GM04504 (cell line): ENCODE measurements at regions not wholly inside any gene's neighbourhood (a gene's known extent, or its start where the extent isn't known, plus 50 kb on each side); places are given as distances from the start of the nearest gene placed in this dataset.
"Not testable (repeated sequence)": the region's sequence is repeated elsewhere in the genome, so short reads cannot be mapped to it uniquely, and the experiment has no call there.

Experiments
- DNase-seq: peaks from one replicate; pipeline ENCODE4 v3.0.0-alpha.2; 2012; ENCODE audit warnings: low read depth

GRCh38 chr1:244322791-244323521 lies 128.8 kb downstream of the ADSS2 start:
- peak; percentile 90 for DNase-seq

- no peak for DNase-seq
These were observed 127.4 kb downstream of the ADSS2 start for GRCh38 chr1:244324176-244324883.

GRCh38 chr1:244325056-244325758 lies 126.5 kb downstream of the ADSS2 start:
- DNase-seq = no peak

- DNase-seq = no peak
These were observed 125.0 kb downstream of the ADSS2 start for GRCh38 chr1:244326757-244327156.

- DNase-seq = no peak
These were observed 124.2 kb downstream of the ADSS2 start for GRCh38 chr1:244327533-244327932.

GRCh38 chr1:244328476-244328875 lies 123.2 kb downstream of the ADSS2 start:
- no peak for DNase-seq

GRCh38 chr1:244329591-244330317 lies 122.0 kb downstream of the ADSS2 start:
- no peak for DNase-seq

GRCh38 chr1:244330318-244330625 lies 121.4 kb downstream of the ADSS2 start:
- no peak for DNase-seq

GRCh38 chr1:244332761-244333160 lies 118.9 kb downstream of the ADSS2 start:
- DNase-seq = not testable (repeated sequence)

GRCh38 chr1:244334315-244334714 lies 117.4 kb downstream of the ADSS2 start:
- DNase-seq = not testable (repeated sequence)

GRCh38 chr1:244334842-244335241 lies 116.9 kb downstream of the ADSS2 start:
- DNase-seq = not testable (repeated sequence)

- no peak for DNase-seq
These were observed 116.3 kb downstream of the ADSS2 start for GRCh38 chr1:244335456-244335855.

GRCh38 chr1:244336232-244336899 lies 115.3 kb downstream of the ADSS2 start:
- DNase-seq = no peak

GRCh38 chr1:244337839-244338238 lies 113.9 kb downstream of the ADSS2 start:
- DNase-seq = no peak

- DNase-seq = no peak
These were observed 112.5 kb downstream of the ADSS2 start for GRCh38 chr1:244339073-244339692.

GRCh38 chr1:244339776-244340175 lies 111.9 kb downstream of the ADSS2 start:
- no peak for DNase-seq

GRCh38 chr1:244340396-244340795 lies 111.3 kb downstream of the ADSS2 start:
- DNase-seq = no peak

GRCh38 chr1:244341455-244342450 lies 110.0 kb downstream of the ADSS2 start:
- DNase-seq = no peak

GRCh38 chr1:244344001-244344400 lies 107.7 kb downstream of the ADSS2 start:
- no peak for DNase-seq

- no peak for DNase-seq
These were observed 104.6 kb downstream of the ADSS2 start for GRCh38 chr1:244346972-244347618.
